ENCODE measurements at regions not wholly inside any gene's neighbourhood (a gene's known extent, or its start where the extent isn't known, plus 50 kb on each side); places are given as distances from the start of the nearest gene placed in this dataset.

GRCh38 chr13:89721216-89721615, 1626.3 kb upstream of the MIR17HG start:
- no peak for TF ChIP-seq CTCF (IDR thresholded peaks at IDR 0.05; ENCODE audit: insufficient read depth, low read length)
- no peak for TF ChIP-seq GABPA (IDR thresholded peaks at IDR 0.05; ENCODE audit: low read depth)
